Right atrium auricular region (tissue), 2 donors: ENCODE measurements at regions not wholly inside any gene's neighbourhood (a gene's known extent, or its start where the extent isn't known, plus 50 kb on each side); places are given as distances from the start of the nearest gene placed in this dataset.

ENCODE experiments used
- DNase-seq: peaks from one replicate; pipeline ENCODE4 v3.0.0-alpha.2; 2019; ENCODE audit warnings: low spot score
- H3K27ac ChIP-seq, 2 donors: fragments of 200-600 bp; sonication (generic); 1 replicate in 1 of 2; 2 replicates in 1 of 2; pipeline ENCODE4 v1.5.1; 2016 to 2019
- H3K27me3 ChIP-seq, 2 donors: fragments of 200-600 bp; sonication (generic); one replicate each; pipeline versions ENCODE4 v1.5.1 to v1.6.0; 2017 to 2019
- H3K36me3 ChIP-seq: fragments of 200-600 bp; sonication (generic); one replicate; pipeline ENCODE4 v1.5.1; 2016
- H3K4me1 ChIP-seq, 2 donors: fragments of 200-600 bp; sonication (generic); one replicate each; pipeline versions ENCODE4 v1.5.1 to v1.6.0; 2017 to 2019
- H3K4me3 ChIP-seq, 2 donors: fragments of 200-600 bp; sonication (generic); 1 replicate in 1 of 2; 2 replicates in 1 of 2; pipeline ENCODE4 v1.5.1; 2017 to 2019; ENCODE audit warnings: mild to moderate bottlenecking in 1 of 2, moderate library complexity in 1 of 2
- H3K9me3 ChIP-seq, 2 donors: fragments of 200-600 bp; sonication (generic); one replicate each; pipeline ENCODE4 v1.5.1; 2019
- TF ChIP-seq, protein P1 (sequence below), 2 donors: fragments of 200-600 bp; sonication (generic); IDR thresholded peaks; one replicate each; pipeline ENCODE4 v1.5.1; 2019; ENCODE audit warnings: antibody characterized with exemption in 2 of 2

DNA sequence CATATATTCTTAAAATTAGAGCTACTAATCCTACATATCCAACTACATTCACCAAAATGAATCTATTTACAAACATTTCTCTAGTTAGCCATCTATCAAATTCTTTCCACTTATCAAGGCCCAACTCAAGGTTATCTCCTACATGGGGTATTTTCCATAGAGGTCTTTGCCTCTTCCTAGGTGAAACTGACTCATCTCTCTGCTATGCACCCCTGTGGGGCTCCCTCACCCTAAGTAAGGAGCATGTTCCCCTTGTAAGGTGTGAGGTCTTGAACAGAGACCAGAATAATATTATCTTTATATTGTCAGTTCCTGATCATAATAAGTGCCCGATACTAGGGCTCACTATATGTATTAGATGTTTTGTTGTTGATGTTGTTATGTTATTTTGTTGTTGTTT is 74.6 kb upstream of the TSC22D2 start:
- no peaks in the 10 kb centered on the region for H3K4me1 ChIP-seq

DNA sequence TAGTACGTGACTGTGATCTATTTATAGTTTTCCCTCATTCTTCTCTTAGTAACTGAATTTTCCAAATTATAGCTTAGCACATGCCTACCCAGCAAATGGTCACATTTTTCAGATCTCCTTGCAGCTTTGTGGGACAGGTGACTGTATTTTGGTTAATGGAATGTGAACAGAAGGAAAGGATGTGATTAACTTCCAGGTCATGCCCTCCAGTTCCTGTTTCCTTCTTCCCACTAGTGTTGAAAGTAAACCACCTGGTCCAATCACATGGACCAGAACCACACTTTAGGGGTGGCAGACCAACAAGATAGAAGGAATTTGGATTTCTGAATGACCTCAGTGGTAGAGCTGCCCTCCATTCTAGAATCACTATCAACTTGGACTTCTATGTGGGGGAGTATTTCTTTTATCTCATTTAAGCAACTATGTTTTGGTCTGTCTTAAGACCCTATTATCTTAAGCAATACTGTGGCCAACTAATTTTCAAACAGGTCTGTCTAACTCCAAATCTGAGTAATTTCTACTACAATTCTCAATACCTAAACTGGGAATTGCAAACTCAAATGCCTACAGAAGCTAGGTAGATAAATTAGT is 76.0 kb upstream of the TSC22D2 start:
- Histone ChIP-seq H3K4me3 (no peak overlapping the region), H3K27ac (no peak overlapping the region), H3K27me3 (no peaks in the 10 kb centered on the region), H3K36me3 (no peaks in the 10 kb centered on the region), H3K4me1 (no peaks in the 10 kb centered on the region), H3K9me3 (no peaks in the 10 kb centered on the region)
- TF ChIP-seq, protein P1, sequence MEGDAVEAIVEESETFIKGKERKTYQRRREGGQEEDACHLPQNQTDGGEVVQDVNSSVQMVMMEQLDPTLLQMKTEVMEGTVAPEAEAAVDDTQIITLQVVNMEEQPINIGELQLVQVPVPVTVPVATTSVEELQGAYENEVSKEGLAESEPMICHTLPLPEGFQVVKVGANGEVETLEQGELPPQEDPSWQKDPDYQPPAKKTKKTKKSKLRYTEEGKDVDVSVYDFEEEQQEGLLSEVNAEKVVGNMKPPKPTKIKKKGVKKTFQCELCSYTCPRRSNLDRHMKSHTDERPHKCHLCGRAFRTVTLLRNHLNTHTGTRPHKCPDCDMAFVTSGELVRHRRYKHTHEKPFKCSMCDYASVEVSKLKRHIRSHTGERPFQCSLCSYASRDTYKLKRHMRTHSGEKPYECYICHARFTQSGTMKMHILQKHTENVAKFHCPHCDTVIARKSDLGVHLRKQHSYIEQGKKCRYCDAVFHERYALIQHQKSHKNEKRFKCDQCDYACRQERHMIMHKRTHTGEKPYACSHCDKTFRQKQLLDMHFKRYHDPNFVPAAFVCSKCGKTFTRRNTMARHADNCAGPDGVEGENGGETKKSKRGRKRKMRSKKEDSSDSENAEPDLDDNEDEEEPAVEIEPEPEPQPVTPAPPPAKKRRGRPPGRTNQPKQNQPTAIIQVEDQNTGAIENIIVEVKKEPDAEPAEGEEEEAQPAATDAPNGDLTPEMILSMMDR (IDR thresholded peaks at IDR 0.05), result no peak
- no peak for DNase-seq

More for the DNA sequence above, 74.6 kb upstream of the TSC22D2 start:
- H3K9me3 ChIP-seq, result no peaks in the 10 kb centered on the region
- H3K27me3 ChIP-seq, result no peaks in the 10 kb centered on the region
- H3K36me3 ChIP-seq, result no peaks in the 10 kb centered on the region
- TF ChIP-seq, protein P1 (IDR thresholded peaks at IDR 0.05), result no peak
- H3K27ac ChIP-seq, result no peak overlapping the region
- no peak for DNase-seq
- H3K4me3 ChIP-seq, result no peak overlapping the region

DNA sequence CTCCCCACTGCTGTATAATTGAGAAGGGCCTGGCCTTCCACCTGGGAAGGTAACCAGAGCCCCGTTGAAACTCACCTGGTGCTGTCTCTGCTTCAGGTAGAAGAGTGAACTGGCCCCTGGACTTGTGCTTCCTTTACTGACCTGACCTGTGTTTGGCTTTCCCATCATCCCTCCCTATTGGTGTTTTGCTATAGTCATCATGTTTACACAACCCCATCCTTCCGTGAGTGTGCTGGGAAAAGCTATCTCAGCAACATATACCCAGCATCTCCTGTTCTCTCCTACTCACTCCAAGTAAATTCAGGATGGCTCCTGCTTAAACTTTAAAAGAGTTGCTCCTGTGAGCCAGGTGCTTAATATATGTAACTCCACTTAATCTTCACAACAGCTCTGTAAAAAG is 77.2 kb upstream of the TSC22D2 start:
- no peaks in the 10 kb centered on the region for H3K9me3 ChIP-seq
- H3K36me3 ChIP-seq, result no peaks in the 10 kb centered on the region
- H3K4me1 ChIP-seq, result no peaks in the 10 kb centered on the region
- no peak overlapping the region for H3K4me3 ChIP-seq
- no peak overlapping the region for H3K27ac ChIP-seq
- H3K27me3 ChIP-seq, result no peaks in the 10 kb centered on the region
- TF ChIP-seq, protein P1 (IDR thresholded peaks at IDR 0.05), result no peak
- DNase-seq, result no peak

DNA sequence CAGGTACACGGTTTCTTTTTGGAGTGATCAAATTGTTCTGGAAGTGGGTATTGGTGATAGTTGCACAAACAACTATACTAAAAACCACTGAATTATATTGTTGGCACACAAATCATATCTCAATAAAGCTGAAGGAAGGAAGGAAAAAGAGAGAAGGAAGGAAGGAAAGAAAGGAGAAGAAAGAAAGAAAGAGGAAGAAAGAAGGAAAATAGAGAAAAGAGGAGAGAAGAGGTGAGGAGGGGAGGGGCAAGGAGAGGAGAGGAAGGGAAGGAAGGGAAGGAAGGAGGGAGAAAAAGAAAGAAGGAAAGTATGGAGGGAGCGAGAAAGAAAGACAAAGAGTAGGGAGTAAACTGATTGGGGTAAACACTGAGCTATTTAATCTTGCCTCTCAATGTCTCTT is 77.9 kb upstream of the TSC22D2 start:
- no peak for DNase-seq
- Histone ChIP-seq H3K9me3 (no peaks in the 10 kb centered on the region), H3K27ac (no peak overlapping the region), H3K36me3 (no peaks in the 10 kb centered on the region), H3K4me3 (no peak overlapping the region), H3K4me1 (no peaks in the 10 kb centered on the region), H3K27me3 (no peaks in the 10 kb centered on the region)
- TF ChIP-seq, protein P1 (IDR thresholded peaks at IDR 0.05), result no peak

DNA sequence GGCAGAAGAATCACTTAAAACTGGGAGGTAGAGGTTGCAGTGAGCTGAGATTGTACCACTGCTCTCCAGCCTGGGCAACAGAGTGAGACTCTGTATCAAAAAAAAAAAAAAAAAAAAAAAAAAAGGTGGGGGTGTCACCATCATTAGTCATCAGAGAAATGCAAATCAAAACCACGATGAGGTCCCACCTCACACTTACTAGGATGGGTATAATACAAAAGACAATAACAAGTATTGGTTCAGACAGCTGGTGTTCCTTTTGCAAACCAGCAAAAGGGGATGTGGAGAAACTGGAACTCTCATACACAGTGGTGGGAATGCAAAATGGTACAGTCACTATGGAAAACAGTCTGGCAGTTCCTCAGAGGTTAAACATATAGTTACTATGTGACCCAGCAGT is 78.7 kb upstream of the TSC22D2 start:
- H3K36me3 ChIP-seq, result no peaks in the 10 kb centered on the region
- TF ChIP-seq, protein P1 (IDR thresholded peaks at IDR 0.05), result no peak

DNA sequence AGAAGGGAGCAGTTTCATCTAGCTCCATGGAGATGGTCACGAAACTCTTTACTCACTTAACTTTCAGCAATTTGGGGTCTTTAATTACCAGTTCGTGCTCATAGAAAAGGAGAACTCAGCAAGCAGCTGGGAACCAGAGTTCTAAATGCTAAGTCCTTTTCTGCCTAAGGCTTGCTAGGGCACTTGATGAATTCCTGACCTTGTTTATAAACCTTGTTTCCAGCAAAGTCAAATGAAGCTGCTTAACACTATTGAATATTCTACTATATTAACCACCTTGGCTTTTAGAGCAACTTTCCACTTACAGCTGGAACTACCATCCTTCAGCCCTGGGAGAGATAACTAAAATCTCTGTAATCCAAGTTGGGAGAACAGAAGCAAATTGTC is 79.5 kb upstream of the TSC22D2 start:
- Histone ChIP-seq H3K9me3 (no peaks in the 10 kb centered on the region), H3K27me3 (no peaks in the 10 kb centered on the region), H3K4me1 (no peaks in the 10 kb centered on the region), H3K27ac (no peak overlapping the region), H3K36me3 (no peaks in the 10 kb centered on the region), H3K4me3 (no peak overlapping the region)
- DNase-seq, result no peak
- TF ChIP-seq, protein P1 (IDR thresholded peaks at IDR 0.05), result no peak

More for the DNA sequence above, 78.7 kb upstream of the TSC22D2 start:
- H3K4me1 ChIP-seq, result no peaks in the 10 kb centered on the region
- no peak overlapping the region for H3K4me3 ChIP-seq
- no peak overlapping the region for H3K27ac ChIP-seq
- DNase-seq, result no peak
- no peaks in the 10 kb centered on the region for H3K9me3 ChIP-seq
- no peaks in the 10 kb centered on the region for H3K27me3 ChIP-seq
